ENCODE measurements at regions not wholly inside any gene's neighbourhood (a gene's known extent, or its start where the extent isn't known, plus 50 kb on each side); places are given as distances from the start of the nearest gene placed in this dataset.
"Not testable (repeated sequence)": the region's sequence is repeated elsewhere in the genome, so short reads cannot be mapped to it uniquely, and the experiment has no call there.

GRCh38 chr1:30575066-30575465 is 148.3 kb downstream of the MATN1 start:
- no peak for DNase-seq (ENCODE audit: extremely low read depth in 1 of 2, low read depth in 1 of 2)

DNA sequence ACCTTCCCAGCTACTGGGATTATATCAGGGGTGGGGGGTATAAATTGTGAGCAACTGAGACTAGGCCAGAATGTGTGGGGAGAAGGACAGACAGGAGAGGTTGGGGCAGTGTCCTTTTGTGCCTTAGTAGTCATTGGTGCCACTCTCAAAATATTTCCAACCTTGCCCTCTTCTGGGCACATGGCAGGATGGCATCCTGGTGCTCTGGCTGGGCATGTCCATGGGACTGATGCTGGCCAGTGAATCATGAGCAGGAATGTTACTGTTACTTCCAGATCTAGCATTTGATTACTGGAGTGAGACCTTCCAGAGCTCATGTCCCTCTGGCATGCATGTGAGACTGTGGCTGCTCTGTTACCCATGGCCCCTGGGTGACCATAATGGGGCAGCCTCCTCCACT is 151.2 kb downstream of the MATN1 start:
- DNase-seq (ENCODE audit: extremely low read depth in 1 of 2, low read depth in 1 of 2) = no peak

DNA sequence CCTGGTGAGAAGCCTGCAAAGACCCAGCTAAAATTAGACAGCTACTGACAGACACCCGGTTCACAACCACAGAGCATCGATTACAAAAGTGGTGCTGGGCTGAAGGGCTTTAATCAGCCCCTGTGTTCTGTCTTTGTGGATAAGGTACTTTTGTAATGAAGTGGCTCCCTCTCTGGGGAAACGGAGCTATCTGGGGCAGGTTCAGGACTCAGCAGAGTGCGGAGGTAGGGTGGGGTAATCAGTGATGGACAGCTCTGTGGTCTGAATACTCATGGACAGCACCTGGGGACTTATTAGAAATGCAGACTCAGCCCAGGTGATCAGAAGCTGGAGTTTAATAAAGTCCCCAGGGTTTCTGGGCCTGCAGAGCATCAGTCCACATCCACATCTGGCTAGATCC is 152.0 kb downstream of the MATN1 start:
- DNase-seq (ENCODE audit: extremely low read depth in 1 of 2, low read depth in 1 of 2) = no peak

- DNase-seq (ENCODE audit: extremely low read depth in 1 of 2, low read depth in 1 of 2) = no peak
Measured at GRCh38 chr1:30569384-30569783, 154.0 kb downstream of the MATN1 start.

DNA sequence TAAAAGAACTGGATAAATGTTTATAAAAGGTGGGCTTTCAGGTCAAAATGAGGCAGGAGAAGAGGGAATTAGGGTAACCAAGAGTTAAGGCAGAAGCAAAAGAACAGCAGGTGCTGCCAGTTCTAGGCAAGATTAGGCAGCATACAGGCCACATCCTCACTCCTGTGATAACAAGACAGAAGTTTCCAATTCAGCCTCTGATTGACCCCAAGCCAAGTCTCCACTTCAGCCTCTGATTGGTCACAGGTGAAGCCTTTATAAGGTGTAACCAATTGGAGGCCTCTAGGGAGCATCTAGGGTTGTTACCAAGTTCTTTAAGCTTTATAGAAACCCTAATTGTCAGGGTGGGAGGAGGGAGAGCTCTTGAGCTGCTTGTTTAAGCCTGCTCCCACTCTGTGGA is 160.8 kb downstream of the MATN1 start:
- no peak for DNase-seq (ENCODE audit: extremely low read depth in 1 of 2, low read depth in 1 of 2)

DNA sequence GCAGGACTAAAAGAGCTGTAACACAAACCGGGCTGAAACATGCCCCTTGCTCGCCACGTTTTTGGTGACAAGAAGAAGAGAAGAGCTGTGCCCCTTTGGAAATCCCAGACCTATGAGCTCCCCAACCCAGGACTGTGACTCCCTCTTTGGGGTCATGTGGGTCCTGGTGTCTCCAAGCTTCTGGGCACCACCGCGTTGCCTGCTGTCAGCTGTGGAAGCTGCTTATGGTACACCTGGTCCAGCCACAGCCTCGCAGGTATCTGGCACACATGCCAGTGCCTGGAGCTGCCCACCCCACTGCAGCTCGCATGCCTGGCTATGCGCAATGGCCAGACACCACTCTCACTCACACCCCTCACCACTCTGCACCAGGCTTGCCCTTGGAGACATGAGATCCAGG is 171.8 kb downstream of the MATN1 start:
- DNase-seq (ENCODE audit: extremely low read depth in 1 of 2, low read depth in 1 of 2) = no peak

GRCh38 chr1:30550365-30551220 is 172.8 kb downstream of the MATN1 start:
- DNase-seq (ENCODE audit: extremely low read depth in 1 of 2, low read depth in 1 of 2) = no peak

DNA sequence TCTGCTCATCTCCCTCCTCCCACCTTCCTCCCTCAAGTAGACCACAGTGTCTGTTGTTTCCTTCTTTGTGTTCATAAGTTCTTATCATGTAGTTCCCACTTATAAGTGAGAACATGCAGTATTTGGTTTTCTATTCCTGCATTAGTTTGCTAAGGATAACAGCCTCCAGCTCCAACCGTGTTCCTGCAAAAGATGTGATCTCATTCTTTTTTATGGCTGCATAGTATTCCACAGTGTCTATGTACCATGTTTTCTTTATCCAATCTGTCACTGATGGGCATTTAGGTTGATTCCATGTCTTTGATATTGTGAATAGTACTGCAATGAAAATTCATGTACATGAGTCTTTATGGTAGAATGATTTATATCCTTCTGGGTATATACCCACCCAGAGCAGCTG is 173.5 kb downstream of the MATN1 start:
- DNase-seq (ENCODE audit: extremely low read depth in 1 of 2, low read depth in 1 of 2) = not testable (repeated sequence)

- DNase-seq (ENCODE audit: extremely low read depth in 1 of 2, low read depth in 1 of 2) = no peak
Measured at GRCh38 chr1:30548294-30548693, 175.1 kb downstream of the MATN1 start.

- not testable (repeated sequence) for DNase-seq (ENCODE audit: extremely low read depth in 1 of 2, low read depth in 1 of 2)
Measured at GRCh38 chr1:30547326-30547725, 176.1 kb downstream of the MATN1 start.

GRCh38 chr1:30545365-30545764 is 178.0 kb downstream of the MATN1 start:
- no peak for DNase-seq (ENCODE audit: extremely low read depth in 1 of 2, low read depth in 1 of 2)

- no peak for DNase-seq (ENCODE audit: extremely low read depth in 1 of 2, low read depth in 1 of 2)
Measured at GRCh38 chr1:30541721-30542485, 181.5 kb downstream of the MATN1 start.

GRCh38 chr1:30540611-30541192 is 182.7 kb downstream of the MATN1 start:
- no peak for DNase-seq (ENCODE audit: extremely low read depth in 1 of 2, low read depth in 1 of 2)

DNA sequence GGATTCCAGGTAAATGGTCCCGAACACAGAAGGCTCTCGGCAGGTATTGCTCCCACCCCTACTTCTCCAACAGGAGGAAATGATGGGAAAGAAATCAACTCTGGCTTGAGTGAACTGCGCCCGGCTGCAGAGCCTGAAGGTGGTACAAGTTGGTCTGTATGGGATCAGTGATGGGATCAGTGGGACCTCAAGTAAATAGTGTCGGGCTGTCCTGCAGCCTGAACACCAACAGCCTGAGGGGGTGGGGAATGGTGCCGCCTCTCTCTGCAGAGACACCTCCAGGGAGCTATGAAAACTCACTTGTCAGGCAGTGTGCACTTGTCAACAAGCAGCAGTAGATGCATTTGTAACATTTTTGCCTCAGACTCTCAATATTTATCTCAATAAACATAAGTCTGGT is 183.5 kb downstream of the MATN1 start:
- DNase-seq (ENCODE audit: extremely low read depth in 1 of 2, low read depth in 1 of 2) = no peak

GRCh38 chr1:30538993-30539867 is 184.2 kb downstream of the MATN1 start:
- no peak for DNase-seq (ENCODE audit: extremely low read depth in 1 of 2, low read depth in 1 of 2)

DNA sequence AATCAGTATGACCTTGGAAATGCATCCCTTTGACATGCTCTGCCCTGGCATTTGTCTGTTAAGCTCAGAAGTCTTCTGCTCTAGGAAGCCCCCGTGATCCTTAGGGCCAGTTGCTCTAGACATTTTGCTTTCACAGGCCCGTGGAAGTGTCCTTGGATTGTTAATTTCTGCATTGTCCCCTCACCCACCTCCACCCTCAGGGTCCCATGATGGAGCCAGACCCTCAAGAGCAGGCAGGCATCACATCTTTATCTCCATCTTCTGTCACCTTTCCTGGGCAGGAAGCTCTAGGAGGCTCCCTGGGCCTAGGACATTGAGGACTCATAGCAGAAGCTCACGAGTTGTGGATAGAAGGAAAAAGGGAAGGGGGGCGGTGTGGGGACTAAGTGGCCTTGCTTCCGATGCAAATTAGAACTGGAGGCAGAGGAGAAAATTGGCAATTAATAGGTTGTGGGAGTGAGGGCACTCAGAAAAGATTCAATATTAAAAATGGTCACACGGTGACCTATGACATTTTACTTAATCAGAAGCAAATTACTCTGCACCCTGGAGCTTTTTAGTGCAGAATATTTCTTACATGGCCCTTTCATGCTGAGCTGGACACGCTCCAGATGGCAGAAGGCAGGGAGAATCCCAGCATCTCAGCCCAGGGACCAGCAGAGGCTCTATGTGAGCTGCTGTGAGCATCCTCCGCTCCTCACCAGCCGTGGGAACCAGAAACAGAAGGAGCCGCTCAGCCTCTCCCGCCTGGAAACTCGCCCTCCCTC is 185.0 kb downstream of the MATN1 start:
- no peak for DNase-seq (ENCODE audit: extremely low read depth in 1 of 2, low read depth in 1 of 2)

GRCh38 chr1:30537279-30537678 is 186.1 kb downstream of the MATN1 start:
- no peak for DNase-seq (ENCODE audit: extremely low read depth in 1 of 2, low read depth in 1 of 2)

GRCh38 chr1:30536530-30536929 is 186.9 kb downstream of the MATN1 start:
- DNase-seq (ENCODE audit: extremely low read depth in 1 of 2, low read depth in 1 of 2) = no peak

DNA sequence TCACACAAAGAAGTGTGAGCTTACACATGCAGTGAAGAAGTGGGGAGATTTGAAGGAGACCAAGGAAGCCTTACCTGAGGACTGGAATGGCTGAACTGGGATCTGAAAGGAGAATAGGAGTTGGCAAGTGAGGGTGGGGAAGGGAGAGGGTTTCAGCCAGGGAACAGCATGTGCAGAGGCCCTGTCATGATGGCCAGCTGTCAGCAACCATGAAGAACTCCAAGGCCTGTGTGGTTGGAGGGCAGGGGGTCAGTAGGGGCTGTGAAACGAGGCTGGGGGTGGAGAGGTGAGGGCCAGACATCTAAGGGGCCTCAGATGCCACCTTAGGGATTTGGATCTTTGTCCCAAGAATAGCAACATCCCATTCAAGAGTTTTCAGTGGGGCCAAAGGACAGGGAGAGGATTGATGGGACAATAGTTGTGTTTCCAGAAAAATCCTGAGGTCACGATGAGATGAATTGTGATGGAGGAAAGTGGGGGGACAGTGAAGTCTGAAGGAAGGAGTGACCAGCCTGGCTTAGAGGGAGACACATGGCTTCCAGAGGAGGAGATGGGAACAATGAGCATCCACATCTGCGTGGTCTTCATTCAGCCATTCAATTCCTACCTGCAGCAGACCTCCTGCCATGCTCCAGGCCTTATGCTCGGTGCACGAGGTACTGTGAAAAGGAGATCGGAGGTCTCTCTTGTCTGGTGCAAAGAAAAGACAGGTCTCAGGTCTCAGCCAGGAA is 187.6 kb downstream of the MATN1 start:
- no peak for DNase-seq (ENCODE audit: extremely low read depth in 1 of 2, low read depth in 1 of 2)

Measured in activated CD8-positive, alpha-beta memory T cell treated with anti-CD3 and anti-CD28 coated beads for 1 hour (primary cell).